Neural cell (in vitro differentiated cells): ENCODE measurements at regions not wholly inside any gene's neighbourhood (a gene's known extent, or its start where the extent isn't known, plus 50 kb on each side); places are given as distances from the start of the nearest gene placed in this dataset.

ENCODE experiments used
- H2AFZ ChIP-seq: fragments of 200-600, 300-800 bp; sonication (generic), shearing (Covaris generic); 2 replicates; pipeline ENCODE4 v1.6.0; 2014; ENCODE audit warnings: low read depth, mild to moderate bottlenecking, antibody characterized with exemption, low read length, moderate library complexity
- H3F3A ChIP-seq: fragments of 200-600 bp; shearing (Covaris generic); 2 replicates; pipeline ENCODE4 v1.6.1; 2016; ENCODE audit warnings: mild to moderate bottlenecking, moderate library complexity, mixed read lengths, antibody characterized with exemption, low read length; ENCODE audit not compliant: insufficient read depth, poor library complexity, severe bottlenecking
- H3K27ac ChIP-seq: fragments of 200-600, 300-800 bp; sonication (generic), shearing (Covaris generic); 2 replicates; pipeline ENCODE4 v1.5.1; 2014; ENCODE audit warnings: mild to moderate bottlenecking, low read length, moderate library complexity
- H3K27me3 ChIP-seq: fragments of 300-800, 200-600 bp; sonication (generic), shearing (Covaris generic); 2 replicates; pipeline ENCODE4 v1.6.0; 2014; ENCODE audit warnings: mild to moderate bottlenecking, low read depth, low read length, moderate library complexity; ENCODE audit not compliant: insufficient read depth
- H3K36me3 ChIP-seq: fragments of 300-800, 200-600 bp; sonication (generic), shearing (Covaris generic); 2 replicates; pipeline ENCODE4 v1.5.1; 2014; ENCODE audit warnings: mild to moderate bottlenecking, antibody characterized with exemption, low read length, moderate library complexity; ENCODE audit not compliant: insufficient read depth
- H3K4me2 ChIP-seq: fragments of 300-800, 200-600 bp; sonication (generic), shearing (Covaris generic); 2 replicates; pipeline ENCODE4 v1.6.0; 2014; ENCODE audit warnings: mild to moderate bottlenecking, low read length
- H3K4me3 ChIP-seq: fragments of 300-800, 200-600 bp; sonication (generic), shearing (Covaris generic); 2 replicates; pipeline ENCODE4 v1.5.1; 2014; ENCODE audit warnings: mild to moderate bottlenecking, low read length, moderate library complexity
- H3K79me2 ChIP-seq: fragments of 200-600 bp; shearing (Covaris generic); replicated peaks from 2 replicates; pipeline ENCODE4 v1.6.0; 2014; ENCODE audit warnings: mild to moderate bottlenecking, low read length, moderate library complexity; ENCODE audit not compliant: insufficient read depth
- H3K9ac ChIP-seq: fragments of 300-800, 200-600 bp; sonication (generic), shearing (Covaris generic); 2 replicates; pipeline ENCODE4 v1.6.1; 2016; ENCODE audit warnings: mild to moderate bottlenecking, low read length, mixed read lengths
- H3K9me2 ChIP-seq: fragments of 200-600 bp; shearing (Covaris generic); 2 replicates; pipeline ENCODE4 v1.6.1; 2016; ENCODE audit warnings: mild to moderate bottlenecking, low read length, mixed read lengths; ENCODE audit not compliant: insufficient read depth
- H3K9me3 ChIP-seq: fragments of 200-600, 300-800 bp; sonication (generic), shearing (Covaris generic); 2 replicates; pipeline ENCODE4 v1.6.1; 2016; ENCODE audit warnings: mild to moderate bottlenecking, mixed run types, low read length, moderate library complexity, mixed read lengths
- H4K20me1 ChIP-seq: fragments of 200-600 bp; shearing (Covaris generic); 2 replicates; pipeline ENCODE4 v1.6.1; 2016; ENCODE audit warnings: mild to moderate bottlenecking, mixed run types; ENCODE audit not compliant: insufficient read depth
- CTCF ChIP-seq: fragments of 450-650 bp; IDR thresholded peaks from 2 replicates; pipeline ENCODE4 v1.5.1; 2014; ENCODE audit warnings: antibody characterized with exemption, mild to moderate bottlenecking, moderate library complexity; ENCODE audit not compliant: poor library complexity, severe bottlenecking
- EP300 ChIP-seq: fragments of 450-650 bp; conservative IDR thresholded peaks from 2 replicates; pipeline ENCODE4 v1.6.1; 2014; ENCODE audit warnings: antibody characterized with exemption, mild to moderate bottlenecking, moderate library complexity; ENCODE audit not compliant: poor library complexity, severe bottlenecking
- EZH2 ChIP-seq: fragments of 200-600, 300-800 bp; shearing (Covaris generic), sonication (generic); IDR thresholded peaks from 2 replicates; pipeline ENCODE4 v1.6.1; 2014; ENCODE audit warnings: antibody characterized with exemption, low read length, borderline replicate concordance, mild to moderate bottlenecking; ENCODE audit not compliant: insufficient read depth, poor library complexity, severe bottlenecking
- MXI1 ChIP-seq: fragments of 450-650 bp; conservative IDR thresholded peaks from 2 replicates; pipeline ENCODE4 v1.6.1; 2014; ENCODE audit warnings: antibody characterized with exemption, mild to moderate bottlenecking; ENCODE audit not compliant: poor library complexity, severe bottlenecking
- POLR2AphosphoS5 ChIP-seq: IDR thresholded peaks from 2 replicates; pipeline ENCODE4 v1.6.1; 2012
- RAD21 ChIP-seq: fragments of 450-650 bp; conservative IDR thresholded peaks from 2 replicates; pipeline ENCODE4 v1.6.1; 2014; ENCODE audit warnings: antibody characterized with exemption, mild to moderate bottlenecking, moderate library complexity
- REST ChIP-seq: IDR thresholded peaks from 2 replicates; pipeline ENCODE4 v1.6.1; 2012; ENCODE audit warnings: borderline replicate concordance
- SMC3 ChIP-seq: fragments of 450-650 bp; conservative IDR thresholded peaks from 2 replicates; pipeline ENCODE4 v1.6.1; 2014; ENCODE audit warnings: antibody characterized with exemption, mild to moderate bottlenecking, moderate library complexity; ENCODE audit not compliant: poor library complexity
- TAF1 ChIP-seq: IDR thresholded peaks from 2 replicates; pipeline ENCODE4 v1.6.1; 2012; ENCODE audit warnings: low read depth

- Histone ChIP-seq H3K36me3 (no peaks in the 10 kb centered on the region), H3K4me2 (no peak overlapping the region), H3K79me2 (no peaks in the 10 kb centered on the region), H3K9ac (no peak overlapping the region), H3K9me3 (no peaks in the 10 kb centered on the region), H3F3A (no peaks in the 10 kb centered on the region), H3K27me3 (no peaks in the 10 kb centered on the region), H3K27ac (no peak overlapping the region), H2AFZ (no peak overlapping the region), H4K20me1 (no peaks in the 10 kb centered on the region), H3K4me3 (no peak overlapping the region), H3K9me2 (no peaks in the 10 kb centered on the region)
- no peak for TF ChIP-seq POLR2AphosphoS5
- TF ChIP-seq MXI1: no peak
- no peak for TF ChIP-seq EP300
- TF ChIP-seq CTCF: no peak
- no peak for TF ChIP-seq REST
- no peak for TF ChIP-seq TAF1
- no peak for TF ChIP-seq SMC3
- no peak for TF ChIP-seq EZH2
- TF ChIP-seq RAD21: no peak
Observed at GRCh38 chr15:45914425-45914824, 279.6 kb downstream of the SQOR start.

GRCh38 chr15:45918839-45919238 lies 284.0 kb downstream of the SQOR start:
- H3K27ac ChIP-seq: no peak overlapping the region

More at GRCh38 chr15:45918839-45919238, 284.0 kb downstream of the SQOR start:
- Histone ChIP-seq H3K27me3 (no peaks in the 10 kb centered on the region), H4K20me1 (no peaks in the 10 kb centered on the region), H3K79me2 (no peaks in the 10 kb centered on the region), H3F3A (no peaks in the 10 kb centered on the region), H2AFZ (no peak overlapping the region), H3K9me2 (no peaks in the 10 kb centered on the region), H3K36me3 (no peaks in the 10 kb centered on the region), H3K4me2 (no peak overlapping the region), H3K9ac (no peak overlapping the region), H3K9me3 (no peaks in the 10 kb centered on the region), H3K4me3 (no peak overlapping the region)
- TF ChIP-seq RAD21 (no peak), REST (no peak), EZH2 (no peak)
